ENCODE measurements at regions not wholly inside any gene's neighbourhood (a gene's known extent, or its start where the extent isn't known, plus 50 kb on each side); places are given as distances from the start of the nearest gene placed in this dataset.

- TF ChIP-seq ETV6 (conservative IDR thresholded peaks at IDR 0.05 in 1 of 2, IDR thresholded peaks at IDR 0.05 in 1 of 2; ENCODE audit: borderline replicate concordance in 1 of 2, low read depth in 1 of 2) (no peak), CBFB (IDR thresholded peaks at IDR 0.05; ENCODE audit: low read depth) (no peak), MEF2B (IDR thresholded peaks at IDR 0.05; ENCODE audit: partially characterized antibody, poor library complexity, severe bottlenecking) (no peak), TCF12 (IDR thresholded peaks at IDR 0.05; ENCODE audit: low read depth, low read length) (no peak), CHD1 (IDR thresholded peaks at IDR 0.05; ENCODE audit: low read depth, low read length) (no peak), LARP7 (IDR thresholded peaks at IDR 0.05) (no peak), WRNIP1 (IDR thresholded peaks at IDR 0.05; ENCODE audit: borderline replicate concordance, low read depth, low read length) (no peak), POLR2A (IDR thresholded peaks at IDR 0.05; ENCODE audit: low read depth, low read length) (no peak), EGR1 (IDR thresholded peaks at IDR 0.05; ENCODE audit: borderline replicate concordance in 1 of 2, low read depth in 2 of 2, low read length in 2 of 2) (no peak)
Measured at GRCh38 chr5:115413651-115414050, 117.2 kb upstream of the CCDC112 start (continued).

GRCh38 chr5:115409094-115409493 is 112.6 kb upstream of the CCDC112 start:
- BruUV-seq (replicated peaks): no TSS peak

More at GRCh38 chr5:115409094-115409493, 112.6 kb upstream of the CCDC112 start:
- H3K4me3 ChIP-seq: no peak overlapping the region
- no peak overlapping the region for H3K27ac ChIP-seq (ENCODE audit: control insufficient read depth, insufficient read depth)
- H3K4me2 ChIP-seq (ENCODE audit: control insufficient read depth, insufficient read depth): no peak overlapping the region
- FAIRE-seq (no peak), ATAC-seq (no peak), DNase-seq (ENCODE audit: low read depth, low spot score) (no peak)
- ChIA-PET CTCF (no interaction called here), RAD21 (ENCODE audit: unreplicated experiment) (no interaction called here), SMC1A (ENCODE audit: uncharacterized antibody, unreplicated experiment) (interaction anchor here (1.1 kb wide), 1 partner anchor 28 kb away, joined by 3 read pairs; no protein-coding TSS in a partner anchor), POLR2A (no interaction called here)
- TF ChIP-seq PML (IDR thresholded peaks at IDR 0.05; ENCODE audit: low read length) (no peak), RB1 (IDR thresholded peaks at IDR 0.05; ENCODE audit: borderline replicate concordance) (no peak), NR2F1 (conservative IDR thresholded peaks at IDR 0.05) (no peak), TCF12 (IDR thresholded peaks at IDR 0.05; ENCODE audit: low read depth, low read length) (no peak), ZNF274 (IDR thresholded peaks at IDR 0.05; ENCODE audit: insufficient read depth, insufficient read length) (no peak), HDGF (IDR thresholded peaks at IDR 0.05) (no peak), SREBF1 (IDR thresholded peaks at IDR 0.05; ENCODE audit: low read length) (no peak), ELK1 (IDR thresholded peaks at IDR 0.05; ENCODE audit: low read depth, low read length) (no peak), SIN3A (IDR thresholded peaks at IDR 0.05; ENCODE audit: low read depth, low read length) (no peak), TCF7 (IDR thresholded peaks at IDR 0.05; ENCODE audit: borderline replicate concordance) (no peak), SIX5 (IDR thresholded peaks at IDR 0.05; ENCODE audit: low read depth, low read length, severe bottlenecking) (no peak), MYB (IDR thresholded peaks at IDR 0.05; ENCODE audit: borderline replicate concordance, low read depth, low read length) (no peak)
- TF ChIP-seq, protein P1, sequence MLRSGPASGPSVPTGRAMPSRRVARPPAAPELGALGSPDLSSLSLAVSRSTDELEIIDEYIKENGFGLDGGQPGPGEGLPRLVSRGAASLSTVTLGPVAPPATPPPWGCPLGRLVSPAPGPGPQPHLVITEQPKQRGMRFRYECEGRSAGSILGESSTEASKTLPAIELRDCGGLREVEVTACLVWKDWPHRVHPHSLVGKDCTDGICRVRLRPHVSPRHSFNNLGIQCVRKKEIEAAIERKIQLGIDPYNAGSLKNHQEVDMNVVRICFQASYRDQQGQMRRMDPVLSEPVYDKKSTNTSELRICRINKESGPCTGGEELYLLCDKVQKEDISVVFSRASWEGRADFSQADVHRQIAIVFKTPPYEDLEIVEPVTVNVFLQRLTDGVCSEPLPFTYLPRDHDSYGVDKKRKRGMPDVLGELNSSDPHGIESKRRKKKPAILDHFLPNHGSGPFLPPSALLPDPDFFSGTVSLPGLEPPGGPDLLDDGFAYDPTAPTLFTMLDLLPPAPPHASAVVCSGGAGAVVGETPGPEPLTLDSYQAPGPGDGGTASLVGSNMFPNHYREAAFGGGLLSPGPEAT (IDR thresholded peaks at IDR 0.05; ENCODE audit: low read depth): no peak
- TF ChIP-seq, protein P2, sequence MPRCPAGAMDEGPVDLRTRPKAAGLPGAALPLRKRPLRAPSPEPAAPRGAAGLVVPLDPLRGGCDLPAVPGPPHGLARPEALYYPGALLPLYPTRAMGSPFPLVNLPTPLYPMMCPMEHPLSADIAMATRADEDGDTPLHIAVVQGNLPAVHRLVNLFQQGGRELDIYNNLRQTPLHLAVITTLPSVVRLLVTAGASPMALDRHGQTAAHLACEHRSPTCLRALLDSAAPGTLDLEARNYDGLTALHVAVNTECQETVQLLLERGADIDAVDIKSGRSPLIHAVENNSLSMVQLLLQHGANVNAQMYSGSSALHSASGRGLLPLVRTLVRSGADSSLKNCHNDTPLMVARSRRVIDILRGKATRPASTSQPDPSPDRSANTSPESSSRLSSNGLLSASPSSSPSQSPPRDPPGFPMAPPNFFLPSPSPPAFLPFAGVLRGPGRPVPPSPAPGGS (IDR thresholded peaks at IDR 0.05; ENCODE audit: borderline replicate concordance, insufficient read depth, low read depth, low read length, poor library complexity, severe bottlenecking): no peak
- in situ Hi-C loops (cut with MboI): no loop called here
- H4K20me1 ChIP-seq (ENCODE audit: control insufficient read depth, insufficient read depth): no peaks in the 10 kb centered on the region
- H3K27me3 ChIP-seq (replicated peaks in 1 of 2; ENCODE audit: control insufficient read depth in 2 of 2, insufficient read depth in 2 of 2, low read length in 1 of 2): no peaks in the 10 kb centered on the region
- no peaks in the 10 kb centered on the region for H3K4me1 ChIP-seq (ENCODE audit: control insufficient read depth, insufficient read depth, low read length)
- WGBS (ENCODE audit: insufficient coverage, insufficient replicate concordance, low lambda C conversion rate, missing lambda C conversion rate): 66% methylated on average over 2 of the region's 2 CpGs
- H3K79me2 ChIP-seq (ENCODE audit: control insufficient read depth, insufficient read depth, low read length): no peaks in the 10 kb centered on the region
- no peak overlapping the region for H2AFZ ChIP-seq (ENCODE audit: control insufficient read depth, low read depth, low read length)
- H3K36me3 ChIP-seq (ENCODE audit: control insufficient read depth in 2 of 2, insufficient read depth in 2 of 2, low read length in 1 of 2): no peaks in the 10 kb centered on the region
- no peak overlapping the region for H3K9ac ChIP-seq (ENCODE audit: control insufficient read depth, insufficient read depth, low read length)
- H3K9me3 ChIP-seq (replicated peaks; ENCODE audit: control insufficient read depth, insufficient read depth, low read length): no peaks in the 10 kb centered on the region; the same call in 2 of the 3 replicates
- intact Hi-C loops (cut with micrococcal nuclease; ENCODE audit: unreplicated experiment): no loop called here

Measured in GM12878 (cell line).